ENCODE measurements at regions not wholly inside any gene's neighbourhood (a gene's known extent, or its start where the extent isn't known, plus 50 kb on each side); places are given as distances from the start of the nearest gene placed in this dataset.

DNA sequence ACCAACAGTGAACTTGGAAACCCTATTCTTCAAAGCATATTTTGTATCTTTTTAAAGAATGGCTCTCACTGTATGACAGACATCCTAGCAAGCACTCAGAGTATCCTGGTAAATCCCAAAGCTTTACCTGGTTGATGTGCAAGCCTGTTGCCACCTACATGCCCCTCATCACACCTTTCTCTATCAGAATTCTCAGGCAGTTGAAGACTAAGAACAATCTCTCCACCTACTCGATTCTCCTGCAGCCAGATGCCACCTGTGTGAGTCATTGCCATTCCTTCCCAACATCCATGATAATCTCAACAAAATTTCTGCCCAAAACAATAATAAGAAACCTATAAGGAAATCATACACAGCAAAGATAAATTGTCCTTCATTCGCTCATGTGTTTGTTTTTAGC lies 659.8 kb downstream of the BCL11A start:
- no peak overlapping the region for H3K4me3 ChIP-seq (ENCODE audit: low read depth, low read length)

GRCh38 chr2:59892398-59892797 lies 661.1 kb downstream of the BCL11A start:
- H3K4me3 ChIP-seq (ENCODE audit: low read depth, low read length): no peak overlapping the region

GRCh38 chr2:59889305-59889704 lies 664.1 kb downstream of the BCL11A start:
- H3K4me3 ChIP-seq (ENCODE audit: low read depth, low read length): no peak overlapping the region

DNA sequence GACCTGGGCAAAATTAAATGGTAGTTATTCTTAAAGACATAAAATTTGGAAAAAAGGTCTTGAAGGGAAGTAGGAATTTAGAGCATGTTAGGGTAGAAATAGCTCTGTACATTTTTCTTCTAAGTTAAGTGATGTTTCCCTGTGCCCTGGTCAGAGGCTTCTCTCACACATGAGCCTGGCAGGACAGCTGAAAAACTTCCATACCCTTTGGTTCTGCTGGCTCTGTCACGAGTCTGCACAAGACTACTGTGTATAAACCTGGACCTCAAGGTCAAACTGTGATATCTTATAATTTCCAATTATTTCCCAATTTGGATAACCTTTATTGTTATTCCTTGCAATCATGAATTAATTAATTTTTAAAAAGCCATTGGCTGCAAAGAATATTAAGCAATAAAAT lies 664.7 kb downstream of the BCL11A start:
- H3K4me3 ChIP-seq (ENCODE audit: low read depth, low read length): no peak overlapping the region

DNA sequence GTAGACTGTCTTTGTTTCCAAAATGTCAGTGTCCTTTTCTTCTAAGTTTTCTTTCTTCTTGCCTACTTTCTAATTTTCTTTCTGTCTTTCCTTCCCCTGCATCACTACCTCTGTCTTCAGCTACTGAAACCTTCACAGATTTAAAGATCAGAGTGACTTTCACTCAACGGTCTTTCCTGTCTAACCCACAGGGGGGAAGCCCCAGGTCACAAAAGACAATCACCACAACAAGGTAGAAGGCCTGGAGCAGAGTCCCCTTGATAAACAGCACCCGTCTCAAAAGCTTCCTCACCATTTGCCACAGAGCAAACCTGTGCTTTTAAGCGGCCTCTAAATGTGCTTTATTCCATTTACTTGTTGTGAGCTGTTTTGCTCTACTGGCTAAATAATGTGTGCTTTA lies 665.4 kb downstream of the BCL11A start:
- H3K4me3 ChIP-seq (ENCODE audit: low read depth, low read length): no peak overlapping the region

- H3K4me3 ChIP-seq (ENCODE audit: low read depth, low read length): no peak overlapping the region
These were observed 666.1 kb downstream of the BCL11A start for GRCh38 chr2:59887366-59887765.

GRCh38 chr2:59886759-59887158 lies 666.7 kb downstream of the BCL11A start:
- no peak overlapping the region for H3K4me3 ChIP-seq (ENCODE audit: low read depth, low read length)

GRCh38 chr2:59885541-59885940 lies 667.9 kb downstream of the BCL11A start:
- no peak overlapping the region for H3K4me3 ChIP-seq (ENCODE audit: low read depth, low read length)

- H3K4me3 ChIP-seq (ENCODE audit: low read depth, low read length): no peak overlapping the region
These were observed 669.3 kb downstream of the BCL11A start for GRCh38 chr2:59884166-59884565.

DNA sequence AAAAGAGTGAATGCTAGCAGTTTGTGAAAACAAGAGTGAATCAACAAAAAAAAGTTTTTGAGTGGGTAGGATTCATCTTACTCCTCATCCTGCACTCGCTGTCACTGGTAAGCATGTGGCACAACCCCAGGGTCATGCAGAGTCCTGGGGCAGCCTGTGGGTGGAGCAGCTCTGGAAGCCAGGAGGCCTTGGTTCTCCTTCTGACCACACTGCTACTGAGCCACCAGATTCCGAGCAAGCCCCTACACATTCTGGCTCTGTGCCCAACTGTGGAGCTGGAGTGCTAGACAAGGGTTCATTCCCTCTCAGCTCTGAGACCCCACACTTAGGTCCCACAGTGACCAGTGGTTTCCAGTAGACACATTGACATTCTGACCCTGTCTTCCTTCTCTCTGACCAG lies 670.6 kb downstream of the BCL11A start:
- no peak overlapping the region for H3K4me3 ChIP-seq (ENCODE audit: low read depth, low read length)

DNA sequence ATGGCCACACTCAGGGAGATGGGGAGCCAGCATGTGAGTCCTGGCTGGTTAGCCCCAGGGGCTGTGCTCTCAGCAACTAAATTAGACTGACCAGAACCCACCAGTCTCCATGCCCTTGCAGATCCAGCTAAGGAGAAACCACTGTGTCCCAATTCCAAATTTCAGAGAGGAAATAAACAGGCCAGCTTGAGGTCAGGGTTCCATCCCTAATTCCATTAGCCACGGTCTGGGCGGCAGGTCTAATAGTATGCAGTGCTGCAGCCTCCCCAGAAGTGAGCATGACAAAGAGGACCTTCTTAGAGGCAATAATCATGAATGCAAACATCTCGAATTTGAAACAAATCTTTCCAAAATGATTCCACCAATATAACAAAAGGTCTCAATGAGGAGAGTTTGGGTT lies 671.2 kb downstream of the BCL11A start:
- no peak overlapping the region for H3K4me3 ChIP-seq (ENCODE audit: low read depth, low read length)

DNA sequence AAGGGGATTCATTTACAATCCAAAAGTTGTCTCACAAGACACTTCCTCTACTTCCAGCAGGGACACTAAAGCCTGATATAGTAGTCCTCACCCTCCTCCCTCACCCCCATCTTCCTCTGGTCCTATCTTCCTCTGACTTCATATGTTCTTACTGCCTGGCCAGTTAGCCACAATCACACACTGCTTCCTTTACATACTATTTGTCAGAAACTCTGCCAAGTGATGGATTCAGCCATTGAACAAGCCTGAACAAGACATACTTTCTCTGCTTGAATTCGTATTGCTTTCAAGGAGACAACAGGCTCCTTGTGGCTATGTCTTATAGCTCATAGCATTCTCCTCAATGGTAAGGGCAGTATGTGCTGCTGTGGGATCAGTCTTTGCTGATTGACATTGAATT lies 672.2 kb downstream of the BCL11A start:
- no peak overlapping the region for H3K4me3 ChIP-seq (ENCODE audit: low read depth, low read length)

GRCh38 chr2:59879700-59880131 lies 673.7 kb downstream of the BCL11A start:
- no peak overlapping the region for H3K4me3 ChIP-seq (ENCODE audit: low read depth, low read length)

GRCh38 chr2:59875836-59876235 lies 677.6 kb downstream of the BCL11A start:
- H3K4me3 ChIP-seq (ENCODE audit: low read depth, low read length): no peak overlapping the region

GRCh38 chr2:59874971-59875755 lies 678.3 kb downstream of the BCL11A start:
- H3K4me3 ChIP-seq (ENCODE audit: low read depth, low read length): no peak overlapping the region

GRCh38 chr2:59874361-59874760 lies 679.1 kb downstream of the BCL11A start:
- H3K4me3 ChIP-seq (ENCODE audit: low read depth, low read length): no peak overlapping the region

- H3K4me3 ChIP-seq (ENCODE audit: low read depth, low read length): no peak overlapping the region
These were observed 681.6 kb downstream of the BCL11A start for GRCh38 chr2:59871830-59872229.

DNA sequence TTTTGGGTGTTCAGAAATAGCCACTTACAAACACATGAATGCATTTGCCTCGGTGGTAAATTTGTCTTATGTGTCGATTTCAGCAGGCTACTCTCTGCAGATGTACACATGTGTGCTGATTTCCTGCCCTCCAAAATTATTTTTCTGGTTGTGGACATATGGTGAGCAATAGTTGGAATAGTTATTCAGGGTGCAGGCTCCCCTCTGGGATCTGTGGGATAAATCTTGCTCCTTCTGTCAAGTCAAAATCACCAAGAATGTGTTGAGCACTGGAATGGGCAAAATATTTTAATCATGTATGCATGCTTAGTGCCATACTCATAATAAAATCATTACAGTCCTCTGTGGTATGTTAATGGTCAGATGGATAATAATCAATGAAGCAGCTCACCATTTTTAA lies 684.5 kb downstream of the BCL11A start:
- no peak overlapping the region for H3K4me3 ChIP-seq (ENCODE audit: low read depth, low read length)

DNA sequence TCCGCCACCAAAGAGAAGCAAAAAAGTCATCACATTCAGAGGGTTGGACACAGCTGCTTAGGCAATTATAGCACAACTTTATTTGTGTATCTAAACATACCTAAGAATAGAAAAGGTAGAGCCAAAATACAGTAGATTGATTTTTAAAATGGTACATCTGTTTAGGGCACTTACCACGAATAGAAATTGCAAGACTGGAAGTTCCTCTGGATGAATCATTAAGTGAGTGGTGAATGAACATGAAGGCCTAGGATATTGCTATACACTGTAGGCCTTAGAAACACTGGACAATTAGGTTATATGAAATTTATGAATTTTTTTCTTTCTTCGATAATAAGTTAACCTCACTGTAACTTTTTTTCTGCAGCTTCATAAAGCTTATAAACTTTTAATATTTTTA lies 687.0 kb downstream of the BCL11A start:
- H3K4me3 ChIP-seq (ENCODE audit: low read depth, low read length): no peak overlapping the region

DNA sequence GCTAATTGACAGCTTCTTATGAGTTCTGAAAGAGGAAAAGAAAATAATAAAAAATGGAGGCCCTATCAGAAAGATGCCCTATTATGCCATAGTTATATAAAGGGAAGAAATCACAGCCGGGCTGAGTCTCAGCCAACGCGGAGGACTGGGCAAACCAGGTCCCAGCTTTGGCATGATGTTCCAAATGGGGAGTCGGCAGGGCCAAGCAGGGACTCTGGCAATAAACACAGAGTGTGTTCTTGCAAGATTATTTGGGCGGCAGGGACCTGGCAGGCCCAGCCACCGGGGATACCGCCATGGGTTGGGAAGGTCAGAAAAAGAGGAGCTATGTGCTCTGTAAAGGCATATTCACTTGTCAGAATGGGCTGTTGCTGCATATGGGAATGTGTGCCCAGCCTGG lies 694.9 kb downstream of the BCL11A start:
- H3K4me3 ChIP-seq (ENCODE audit: low read depth, low read length): no peak overlapping the region

GRCh38 chr2:59857109-59857508 lies 696.3 kb downstream of the BCL11A start:
- no peak overlapping the region for H3K4me3 ChIP-seq (ENCODE audit: low read depth, low read length)

- no peak overlapping the region for H3K4me3 ChIP-seq (ENCODE audit: low read depth, low read length)
These were observed 697.1 kb downstream of the BCL11A start for GRCh38 chr2:59856391-59856790.

DNA sequence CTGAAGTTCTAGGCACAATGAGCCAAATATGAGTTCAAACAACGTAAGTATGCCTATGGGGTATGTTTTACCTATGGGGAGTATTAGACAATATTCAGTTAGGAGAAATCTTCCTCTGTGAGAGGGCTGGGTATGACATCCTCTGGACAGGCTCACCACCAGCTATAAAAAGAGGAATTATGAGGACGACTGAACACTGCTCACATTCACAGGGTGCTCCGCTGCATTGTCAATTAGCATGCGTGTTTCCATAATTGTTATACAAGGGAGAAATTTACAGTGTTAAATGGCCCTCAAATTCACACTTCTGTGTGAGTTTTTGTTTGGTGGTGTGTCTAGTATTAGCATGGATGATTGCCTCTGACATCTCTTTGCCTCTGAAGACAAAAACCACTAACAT lies 700.4 kb downstream of the BCL11A start:
- no peak overlapping the region for H3K4me3 ChIP-seq (ENCODE audit: low read depth, low read length)
